ENCODE measurements at regions not wholly inside any gene's neighbourhood (a gene's known extent, or its start where the extent isn't known, plus 50 kb on each side); places are given as distances from the start of the nearest gene placed in this dataset.

DNA sequence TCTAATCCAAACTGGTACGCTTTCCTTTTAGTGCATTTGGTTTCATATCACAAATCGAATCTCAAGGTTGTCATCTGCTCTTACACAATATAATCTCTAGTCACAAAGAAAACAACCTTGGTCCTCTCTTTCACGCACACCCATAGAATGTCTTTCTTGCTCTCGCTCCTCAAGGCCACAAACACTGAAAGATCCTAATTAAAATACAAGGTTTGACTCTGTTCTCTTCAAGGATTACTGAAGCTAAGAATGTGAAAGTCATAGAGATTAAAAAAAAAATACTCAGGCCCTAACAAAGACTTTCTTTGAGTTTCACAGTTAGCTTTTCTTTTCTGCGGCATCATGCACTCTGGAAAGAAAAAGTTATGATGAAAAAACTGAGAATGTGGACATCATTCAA, 891.5 kb downstream of the EFNB2 start:
- Histone ChIP-seq H3K4me3 (ENCODE audit: low read depth, low read length) (no peak overlapping the region), H3K27ac (ENCODE audit: extremely low read depth, low read depth, low read length) (no peak overlapping the region), H3K9me3 (ENCODE audit: control insufficient read depth, insufficient read depth, low read depth, low read length) (no peaks in the 10 kb centered on the region), H3K36me3 (ENCODE audit: control insufficient read depth in 2 of 2, insufficient read depth in 1 of 2, low read length in 2 of 2) (no peaks in the 10 kb centered on the region), H3K4me1 (ENCODE audit: control insufficient read depth, insufficient read depth, low read length) (no peaks in the 10 kb centered on the region)
- TF ChIP-seq KLF7 (tag by site-specific recombination; IDR thresholded peaks at IDR 0.05; ENCODE audit: borderline replicate concordance) (no peak), OSR2 (tag by site-specific recombination; IDR thresholded peaks at IDR 0.05) (no peak), MYNN (tag by site-specific recombination; IDR thresholded peaks at IDR 0.05; ENCODE audit: borderline replicate concordance) (no peak), ZNF670 (tag by site-specific recombination; IDR thresholded peaks at IDR 0.05; ENCODE audit: low read depth) (no peak), YY2 (tag by site-specific recombination; IDR thresholded peaks at IDR 0.05) (no peak), MZF1 (tag by site-specific recombination; IDR thresholded peaks at IDR 0.05; ENCODE audit: borderline replicate concordance) (no peak), ZNF785 (tag by site-specific recombination; IDR thresholded peaks at IDR 0.05) (no peak), ZSCAN16 (tag by site-specific recombination; IDR thresholded peaks at IDR 0.05) (no peak)
- TF ChIP-seq, protein P1, sequence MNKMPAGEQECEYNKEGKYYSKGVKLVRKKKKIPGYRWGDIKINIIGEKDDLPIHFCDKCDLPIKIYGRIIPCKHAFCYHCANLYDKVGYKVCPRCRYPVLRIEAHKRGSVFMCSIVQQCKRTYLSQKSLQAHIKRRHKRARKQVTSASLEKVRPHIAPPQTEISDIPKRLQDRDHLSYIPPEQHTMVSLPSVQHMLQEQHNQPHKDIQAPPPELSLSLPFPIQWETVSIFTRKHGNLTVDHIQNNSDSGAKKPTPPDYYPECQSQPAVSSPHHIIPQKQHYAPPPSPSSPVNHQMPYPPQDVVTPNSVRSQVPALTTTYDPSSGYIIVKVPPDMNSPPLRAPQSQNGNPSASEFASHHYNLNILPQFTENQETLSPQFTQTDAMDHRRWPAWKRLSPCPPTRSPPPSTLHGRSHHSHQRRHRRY (tag by site-specific recombination; IDR thresholded peaks at IDR 0.05): no peak
- ChIA-PET POLR2A (no interaction called here), CTCF (no interaction called here)

DNA sequence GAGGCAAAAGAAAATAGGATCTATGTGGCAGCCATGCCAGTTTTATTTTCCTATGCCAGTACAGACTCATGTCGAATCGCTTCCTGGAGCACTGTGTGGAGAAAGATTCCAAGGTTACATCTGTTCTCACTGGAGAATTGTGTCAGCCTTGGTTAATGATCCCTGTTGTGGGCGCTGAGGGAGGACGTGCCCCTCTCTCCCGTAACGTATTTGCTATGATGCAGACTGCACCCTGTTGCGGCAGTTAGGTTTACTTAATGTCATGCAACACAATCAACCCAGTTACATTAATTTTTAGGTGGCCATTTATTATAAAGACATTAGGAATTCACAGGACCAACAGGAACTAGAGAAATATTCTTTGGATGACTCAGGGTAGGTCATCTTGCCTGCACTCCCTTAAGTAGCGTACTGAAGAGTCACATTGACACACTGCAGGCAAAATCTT, 892.9 kb downstream of the EFNB2 start:
- CTCF ChIA-PET: interaction anchor here (0.9 kb wide), 1 partner anchor 22 kb away, joined by 4 read pairs; no protein-coding TSS in a partner anchor

DNA sequence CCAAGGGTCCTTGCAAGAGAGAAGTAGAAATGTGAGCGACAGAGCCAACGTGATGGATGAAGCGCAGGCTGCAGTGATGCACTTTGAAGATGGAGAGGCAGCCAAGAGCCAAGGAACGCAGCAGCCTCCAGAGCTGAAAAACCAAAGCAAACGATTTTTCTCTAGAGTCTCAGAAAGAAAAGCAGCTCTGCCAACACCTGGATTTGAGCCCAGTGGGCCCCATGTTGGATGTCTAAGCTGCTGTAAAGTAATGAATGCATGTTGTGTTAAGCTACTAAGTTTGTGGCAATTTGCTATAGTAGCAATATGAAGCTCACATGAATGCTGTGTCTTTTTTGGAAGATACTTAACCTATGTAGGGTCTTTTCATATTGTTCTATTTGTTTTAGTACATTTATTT, 894.3 kb downstream of the EFNB2 start:
- H3K4me1 ChIP-seq (ENCODE audit: control insufficient read depth, insufficient read depth, low read length): no peaks in the 10 kb centered on the region
- no peak overlapping the region for H3K27ac ChIP-seq (ENCODE audit: extremely low read depth, low read depth, low read length)
- ChIA-PET POLR2A (no interaction called here), CTCF (no interaction called here)
- no peaks in the 10 kb centered on the region for H3K36me3 ChIP-seq (ENCODE audit: control insufficient read depth in 2 of 2, insufficient read depth in 1 of 2, low read length in 2 of 2)
- TF ChIP-seq ZNF600 (tag by site-specific recombination; IDR thresholded peaks at IDR 0.05) (no peak), ZNF521 (tag by site-specific recombination; IDR thresholded peaks at IDR 0.05) (no peak), ZNF677 (tag by site-specific recombination; IDR thresholded peaks at IDR 0.05) (no peak), PRDM1 (tag by site-specific recombination; IDR thresholded peaks at IDR 0.05) (no peak)
- no peaks in the 10 kb centered on the region for H3K9me3 ChIP-seq (ENCODE audit: control insufficient read depth, insufficient read depth, low read depth, low read length)
- H3K4me3 ChIP-seq (ENCODE audit: low read depth, low read length): no peak overlapping the region

More for the DNA sequence above, 892.9 kb downstream of the EFNB2 start:
- TF ChIP-seq, protein P2, sequence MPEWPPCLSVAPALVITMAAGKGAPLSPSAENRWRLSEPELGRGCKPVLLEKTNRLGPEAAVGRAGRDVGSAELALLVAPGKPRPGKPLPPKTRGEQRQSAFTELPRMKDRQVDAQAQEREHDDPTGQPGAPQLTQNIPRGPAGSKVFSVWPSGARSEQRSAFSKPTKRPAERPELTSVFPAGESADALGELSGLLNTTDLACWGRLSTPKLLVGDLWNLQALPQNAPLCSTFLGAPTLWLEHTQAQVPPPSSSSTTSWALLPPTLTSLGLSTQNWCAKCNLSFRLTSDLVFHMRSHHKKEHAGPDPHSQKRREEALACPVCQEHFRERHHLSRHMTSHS (tag by site-specific recombination; IDR thresholded peaks at IDR 0.05): no peak
- TF ChIP-seq ZNF133 (tag by site-specific recombination; IDR thresholded peaks at IDR 0.05) (no peak), ZIC2 (tag by site-specific recombination; IDR thresholded peaks at IDR 0.05) (no peak), ZNF514 (tag by site-specific recombination; IDR thresholded peaks at IDR 0.05) (no peak), ZNF24 (tag by site-specific recombination; IDR thresholded peaks at IDR 0.05) (no peak), ZNF658 (tag by site-specific recombination; IDR thresholded peaks at IDR 0.05) (no peak), ZNF777 (tag by site-specific recombination; IDR thresholded peaks at IDR 0.05; ENCODE audit: borderline replicate concordance) (no peak), ZNF2 (tag by site-specific recombination; IDR thresholded peaks at IDR 0.05) (no peak)
- TF ChIP-seq, protein P3, sequence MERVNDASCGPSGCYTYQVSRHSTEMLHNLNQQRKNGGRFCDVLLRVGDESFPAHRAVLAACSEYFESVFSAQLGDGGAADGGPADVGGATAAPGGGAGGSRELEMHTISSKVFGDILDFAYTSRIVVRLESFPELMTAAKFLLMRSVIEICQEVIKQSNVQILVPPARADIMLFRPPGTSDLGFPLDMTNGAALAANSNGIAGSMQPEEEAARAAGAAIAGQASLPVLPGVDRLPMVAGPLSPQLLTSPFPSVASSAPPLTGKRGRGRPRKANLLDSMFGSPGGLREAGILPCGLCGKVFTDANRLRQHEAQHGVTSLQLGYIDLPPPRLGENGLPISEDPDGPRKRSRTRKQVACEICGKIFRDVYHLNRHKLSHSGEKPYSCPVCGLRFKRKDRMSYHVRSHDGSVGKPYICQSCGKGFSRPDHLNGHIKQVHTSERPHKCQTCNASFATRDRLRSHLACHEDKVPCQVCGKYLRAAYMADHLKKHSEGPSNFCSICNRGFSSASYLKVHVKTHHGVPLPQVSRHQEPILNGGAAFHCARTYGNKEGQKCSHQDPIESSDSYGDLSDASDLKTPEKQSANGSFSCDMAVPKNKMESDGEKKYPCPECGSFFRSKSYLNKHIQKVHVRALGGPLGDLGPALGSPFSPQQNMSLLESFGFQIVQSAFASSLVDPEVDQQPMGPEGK (tag by site-specific recombination; IDR thresholded peaks at IDR 0.05): no peak
- POLR2A ChIA-PET: no interaction called here
- no peaks in the 10 kb centered on the region for H3K9me3 ChIP-seq (ENCODE audit: control insufficient read depth, insufficient read depth, low read depth, low read length)
- no peaks in the 10 kb centered on the region for H3K36me3 ChIP-seq (ENCODE audit: control insufficient read depth in 2 of 2, insufficient read depth in 1 of 2, low read length in 2 of 2)
- no peak overlapping the region for H3K4me3 ChIP-seq (ENCODE audit: low read depth, low read length)
- H3K4me1 ChIP-seq (ENCODE audit: control insufficient read depth, insufficient read depth, low read length): no peaks in the 10 kb centered on the region
- H3K27ac ChIP-seq (ENCODE audit: extremely low read depth, low read depth, low read length): no peak overlapping the region
